IMR-90 (cell line): ENCODE measurements at regions not wholly inside any gene's neighbourhood (a gene's known extent, or its start where the extent isn't known, plus 50 kb on each side); places are given as distances from the start of the nearest gene placed in this dataset.

Source experiments
- ATAC-seq: fragments of 200-7000 bp; cut with Tn5 transposase; 2 replicates; pipeline ENCODE4 v1.9.1; 2020; ENCODE audit warnings: low read depth, mild to moderate bottlenecking, moderate library complexity
- BruUV-seq: library from RNA; stranded (reverse); fragments of 400-500 nt; replicated peaks from 2 replicates; lab custom pipeline; 2021; lab: Mats Ljungman, UMichigan
- CTCF ChIA-PET: fragments of 300-600 bp; formaldehyde crosslinking; extraction: SDS; loops from one replicate; lab custom pipeline; 2021; ENCODE audit warnings: antibody characterized with exemption; lab: Yijun Ruan, JAX
- POLR2A ChIA-PET: fragments of 300-600 bp; sonication (Branson Sonifier 250); formaldehyde crosslinking; loops from one replicate; lab custom pipeline; 2022; ENCODE audit warnings: antibody characterized with exemption; ENCODE audit not compliant: unreplicated experiment; lab: Charles Lee
- DNase-seq: peaks from one replicate; pipeline ENCODE4 v3.0.0; 2013
- H2AFZ ChIP-seq: replicated peaks from 2 replicates; pipeline ENCODE3; 2013; ENCODE audit warnings: low read length, mild to moderate bottlenecking; ENCODE audit not compliant: poor library complexity
- H2AK5ac ChIP-seq: 2 replicates; pipeline ENCODE4 v1.6.1; 2013; ENCODE audit warnings: low read depth, low read length, inconsistent platforms
- H2AK9ac ChIP-seq: replicated peaks from 2 replicates; pipeline ENCODE3; 2013; ENCODE audit warnings: mild to moderate bottlenecking, low read depth, low read length, moderate library complexity; ENCODE audit not compliant: poor library complexity
- H2BK120ac ChIP-seq: 2 replicates; pipeline ENCODE4 v1.6.1; 2013; ENCODE audit warnings: low read depth, low read length, inconsistent platforms
- H2BK15ac ChIP-seq: 3 replicates; pipeline ENCODE4 v1.6.1; 2013; ENCODE audit warnings: low read depth, low read length, inconsistent platforms
- H2BK20ac ChIP-seq: 2 replicates; pipeline ENCODE4 v1.6.1; 2013; ENCODE audit warnings: low read depth, mild to moderate bottlenecking, inconsistent platforms, low read length, moderate library complexity
- H2BK5ac ChIP-seq: 2 replicates; pipeline ENCODE4 v1.6.1; 2013; ENCODE audit warnings: mild to moderate bottlenecking, low read depth, low read length, inconsistent platforms; ENCODE audit not compliant: poor library complexity, severe bottlenecking
- H3K14ac ChIP-seq: replicated peaks from 2 replicates; pipeline ENCODE4 v1.6.1; 2013; ENCODE audit warnings: low read depth, low read length, inconsistent platforms
- H3K18ac ChIP-seq: 2 replicates; pipeline ENCODE4 v1.6.1; 2013; ENCODE audit warnings: low read depth, low read length, control low read depth
- H3K23ac ChIP-seq: 2 replicates; pipeline ENCODE4 v1.6.1; 2013; ENCODE audit warnings: low read depth, low read length, inconsistent platforms
- H3K27ac ChIP-seq: 2 replicates; pipeline ENCODE4 v1.5.1; 2013; ENCODE audit warnings: mild to moderate bottlenecking, control low read depth, low read length; ENCODE audit not compliant: insufficient read depth
- H3K27me3 ChIP-seq: 2 replicates; pipeline ENCODE4 v1.6.1; 2013; ENCODE audit warnings: low read length; ENCODE audit not compliant: control insufficient read depth, insufficient read depth
- H3K36me3 ChIP-seq: 2 replicates; pipeline ENCODE4 v1.6.1; 2013; ENCODE audit warnings: low read length, mixed read lengths; ENCODE audit not compliant: control insufficient read depth, insufficient read depth
- H3K4ac ChIP-seq: 2 replicates; pipeline ENCODE4 v1.6.1; 2013; ENCODE audit warnings: low read depth, low read length, inconsistent platforms
- H3K4me1 ChIP-seq: 2 replicates; pipeline ENCODE4 v1.6.1; 2013; ENCODE audit warnings: low read length, mixed read lengths; ENCODE audit not compliant: control insufficient read depth, insufficient read depth
- H3K4me2 ChIP-seq: 2 replicates; pipeline ENCODE4 v1.6.1; 2013; ENCODE audit warnings: low read depth, mild to moderate bottlenecking, control low read depth, low read length, moderate library complexity
- H3K4me3 ChIP-seq: 2 replicates; pipeline ENCODE4 v1.5.1; 2013; ENCODE audit warnings: low read depth, mild to moderate bottlenecking, control low read depth, low read length, moderate library complexity; ENCODE audit not compliant: insufficient read depth
- H3K56ac ChIP-seq: 2 replicates; pipeline ENCODE4 v1.6.1; 2013; ENCODE audit warnings: low read length, inconsistent platforms; ENCODE audit not compliant: insufficient read depth; ENCODE audit errors: extremely low read depth
- H3K79me1 ChIP-seq, 2 experiments: 2 replicates each; pipeline ENCODE4 v1.6.1; 2013; ENCODE audit warnings: low read length in 2 of 2, inconsistent platforms in 1 of 2, low read depth in 1 of 2
- H3K9ac ChIP-seq: 2 replicates; pipeline ENCODE4 v1.6.1; 2013; ENCODE audit warnings: low read depth, low read length, control low read depth
- H3K9me1 ChIP-seq: 2 replicates; pipeline ENCODE4 v1.6.1; 2013; ENCODE audit warnings: low read length, inconsistent platforms; ENCODE audit not compliant: insufficient read depth
- H3K9me3 ChIP-seq: 2 replicates; pipeline ENCODE4 v1.6.1; 2013; ENCODE audit warnings: low read length; ENCODE audit not compliant: control insufficient read depth, insufficient read depth
- H4K20me1 ChIP-seq: 2 replicates; pipeline ENCODE4 v1.6.1; 2013; ENCODE audit warnings: low read length, inconsistent platforms; ENCODE audit not compliant: insufficient read depth
- H4K5ac ChIP-seq: 2 replicates; pipeline ENCODE4 v1.6.1; 2013; ENCODE audit warnings: mild to moderate bottlenecking, low read depth, low read length, control low read depth
- H4K8ac ChIP-seq, 2 experiments: 2 replicates each; pipeline ENCODE4 v1.6.1; 2013; ENCODE audit warnings: low read depth in 2 of 2, low read length in 2 of 2, control low read depth in 1 of 2, inconsistent platforms in 1 of 2
- H4K91ac ChIP-seq: 2 replicates; pipeline ENCODE4 v1.6.1; 2013; ENCODE audit warnings: low read depth, low read length, inconsistent platforms; ENCODE audit not compliant: insufficient read depth
- RCOR1 ChIP-seq: IDR thresholded peaks from 2 replicates; pipeline ENCODE4 v1.6.1; 2012; ENCODE audit warnings: mild to moderate bottlenecking, low read length, improper control_type of control experiment; ENCODE audit not compliant: insufficient replicate concordance
- WGBS, 2 experiments: methylation state at CpG; one replicate each; pipeline versions ENCODE4 v1.1.5 to v1.1.7; 2013; ENCODE audit warnings: missing lambda C conversion rate in 2 of 2; ENCODE audit not compliant: insufficient read length in 1 of 2; ENCODE audit errors: extremely low coverage in 2 of 2; 5-methylcytosine and 5-hydroxymethylcytosine counted together
- dilution Hi-C: fragments of 300-500 bp; cut with HindIII; formaldehyde crosslinking; loops from one replicate; pipeline ENCODE4 v1.14.3; 2018; ENCODE audit warnings: low sequenced_read_pairs; ENCODE audit not compliant: unreplicated experiment
- in situ Hi-C: fragments of 300-500 bp; cut with MboI; formaldehyde crosslinking; loops from 3 replicates; pipeline ENCODE4 v1.14.3; 2019; ENCODE audit warnings: low sequenced_read_pairs, inconsistent platforms, mixed read lengths
- intact Hi-C: fragments of 100-400 bp; cut with micrococcal nuclease; formaldehyde crosslinking; loops from 2 replicates; pipeline ENCODE4 v1.10.0; 2022

- H2AK5ac ChIP-seq = no peak overlapping the region
- no peak overlapping the region for H3K23ac ChIP-seq
- no peak for TF ChIP-seq RCOR1
- ATAC-seq (no peak), DNase-seq (no peak)
- no peaks in the 10 kb centered on the region for H3K9me3 ChIP-seq
- no peak overlapping the region for H3K4me3 ChIP-seq
- H3K56ac ChIP-seq = no peak overlapping the region
- H3K9ac ChIP-seq = no peak overlapping the region
- no peak overlapping the region for H2AFZ ChIP-seq
- CTCF ChIA-PET = interaction anchor here (1.0 kb wide), 1 partner anchor 10 kb away, joined by 3 read pairs; no protein-coding TSS in a partner anchor
- POLR2A ChIA-PET = no interaction called here
- no peak overlapping the region for H2BK15ac ChIP-seq
- H3K4me2 ChIP-seq = no peak overlapping the region
- H3K27me3 ChIP-seq = no peaks in the 10 kb centered on the region
- H4K8ac ChIP-seq = no peak overlapping the region
- H3K36me3 ChIP-seq = no peaks in the 10 kb centered on the region
- H3K4me1 ChIP-seq = no peaks in the 10 kb centered on the region
- no peak overlapping the region for H2BK5ac ChIP-seq
- dilution Hi-C loops (no loop called here), intact Hi-C loops (no loop called here), in situ Hi-C loops (no loop called here)
- H2BK120ac ChIP-seq = no peak overlapping the region
- H3K79me1 ChIP-seq = no peaks in the 10 kb centered on the region
- no peaks in the 10 kb centered on the region for H4K20me1 ChIP-seq
- WGBS, 2 experiments = no CpG with 5 or more reads among the region's 2 CpGs
- no peak overlapping the region for H3K4ac ChIP-seq
- no peak overlapping the region for H4K5ac ChIP-seq
- no peak overlapping the region for H2BK20ac ChIP-seq
- H2AK9ac ChIP-seq = no peak overlapping the region
- H3K9me1 ChIP-seq = no peaks in the 10 kb centered on the region
- H3K27ac ChIP-seq = no peak overlapping the region
- no peak overlapping the region for H3K14ac ChIP-seq
- H3K18ac ChIP-seq = no peak overlapping the region
- H4K91ac ChIP-seq = no peak overlapping the region
- no TSS peak for BruUV-seq
Observed at GRCh38 chr2:58731488-58731869, 490.4 kb upstream of the FANCL start.
